Osteoblast (primary cell): ENCODE measurements at regions not wholly inside any gene's neighbourhood (a gene's known extent, or its start where the extent isn't known, plus 50 kb on each side); places are given as distances from the start of the nearest gene placed in this dataset.

Experiments
- DNase-seq: peaks from one replicate; pipeline ENCODE4 v3.0.0; 2011; ENCODE audit warnings: low spot score, mixed read lengths; ENCODE audit not compliant: insufficient read length; ENCODE audit errors: missing footprints
- H2AFZ ChIP-seq: 2 replicates; pipeline ENCODE4 v1.6.0; 2011; ENCODE audit warnings: mild to moderate bottlenecking, low read length
- H3K27ac ChIP-seq: 2 replicates; pipeline ENCODE4 v1.5.1; 2011; ENCODE audit warnings: mild to moderate bottlenecking, low read depth, low read length, moderate library complexity
- H3K27me3 ChIP-seq: 2 replicates; pipeline ENCODE4 v1.6.0; 2012; ENCODE audit warnings: mild to moderate bottlenecking, control low read depth, inconsistent platforms, low read length, moderate library complexity; ENCODE audit not compliant: insufficient read depth
- H3K36me3 ChIP-seq: 2 replicates; pipeline ENCODE4 v1.5.1; 2011; ENCODE audit warnings: mild to moderate bottlenecking, low read length, control low read depth, moderate library complexity; ENCODE audit not compliant: insufficient read depth
- H3K4me1 ChIP-seq: 2 replicates; pipeline ENCODE4 v1.5.1; 2011; ENCODE audit warnings: mild to moderate bottlenecking, low read length, control low read depth, moderate library complexity; ENCODE audit not compliant: insufficient read depth
- H3K4me2 ChIP-seq: 2 replicates; pipeline ENCODE4 v1.6.0; 2011; ENCODE audit warnings: mild to moderate bottlenecking, low read length; ENCODE audit not compliant: insufficient read depth
- H3K4me3 ChIP-seq: fragments of 200-600 bp; sonication (generic); 3 replicates; pipeline ENCODE4 v1.5.1; 2012; ENCODE audit warnings: mild to moderate bottlenecking, low read length, inconsistent platforms; ENCODE audit not compliant: insufficient read depth
- H3K79me2 ChIP-seq: 2 replicates; pipeline ENCODE4 v1.6.0; 2012; ENCODE audit warnings: mild to moderate bottlenecking, low read length, control low read depth, inconsistent platforms; ENCODE audit not compliant: insufficient read depth
- H3K9me3 ChIP-seq: 2 replicates; pipeline ENCODE4 v1.5.1; 2011; ENCODE audit warnings: low read depth, low read length, control low read depth
- H4K20me1 ChIP-seq: 2 replicates; pipeline ENCODE4 v1.6.0; 2012; ENCODE audit warnings: mild to moderate bottlenecking, low read length, control low read depth; ENCODE audit not compliant: insufficient read depth
- TF ChIP-seq, protein P1 (sequence below): IDR thresholded peaks from 2 replicates; pipeline ENCODE4 v1.5.1; 2011; ENCODE audit warnings: mild to moderate bottlenecking, low read depth, low read length, moderate library complexity; ENCODE audit errors: extremely low read depth

GRCh38 chrX:7779644-7780043 lies 63.3 kb upstream of the VCX start:
- no peaks in the 10 kb centered on the region for H3K79me2 ChIP-seq
- H2AFZ ChIP-seq, result no peak overlapping the region
- H4K20me1 ChIP-seq, result no peaks in the 10 kb centered on the region
- TF ChIP-seq, protein P1, sequence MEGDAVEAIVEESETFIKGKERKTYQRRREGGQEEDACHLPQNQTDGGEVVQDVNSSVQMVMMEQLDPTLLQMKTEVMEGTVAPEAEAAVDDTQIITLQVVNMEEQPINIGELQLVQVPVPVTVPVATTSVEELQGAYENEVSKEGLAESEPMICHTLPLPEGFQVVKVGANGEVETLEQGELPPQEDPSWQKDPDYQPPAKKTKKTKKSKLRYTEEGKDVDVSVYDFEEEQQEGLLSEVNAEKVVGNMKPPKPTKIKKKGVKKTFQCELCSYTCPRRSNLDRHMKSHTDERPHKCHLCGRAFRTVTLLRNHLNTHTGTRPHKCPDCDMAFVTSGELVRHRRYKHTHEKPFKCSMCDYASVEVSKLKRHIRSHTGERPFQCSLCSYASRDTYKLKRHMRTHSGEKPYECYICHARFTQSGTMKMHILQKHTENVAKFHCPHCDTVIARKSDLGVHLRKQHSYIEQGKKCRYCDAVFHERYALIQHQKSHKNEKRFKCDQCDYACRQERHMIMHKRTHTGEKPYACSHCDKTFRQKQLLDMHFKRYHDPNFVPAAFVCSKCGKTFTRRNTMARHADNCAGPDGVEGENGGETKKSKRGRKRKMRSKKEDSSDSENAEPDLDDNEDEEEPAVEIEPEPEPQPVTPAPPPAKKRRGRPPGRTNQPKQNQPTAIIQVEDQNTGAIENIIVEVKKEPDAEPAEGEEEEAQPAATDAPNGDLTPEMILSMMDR, result no peak
- H3K4me3 ChIP-seq, result no peak overlapping the region
- no peak for DNase-seq
- no peaks in the 10 kb centered on the region for H3K4me1 ChIP-seq
- no peaks in the 10 kb centered on the region for H3K36me3 ChIP-seq
- H3K9me3 ChIP-seq, result no peaks in the 10 kb centered on the region
- no peaks in the 10 kb centered on the region for H3K27me3 ChIP-seq
- H3K4me2 ChIP-seq, result no peak overlapping the region
- no peak overlapping the region for H3K27ac ChIP-seq

DNA sequence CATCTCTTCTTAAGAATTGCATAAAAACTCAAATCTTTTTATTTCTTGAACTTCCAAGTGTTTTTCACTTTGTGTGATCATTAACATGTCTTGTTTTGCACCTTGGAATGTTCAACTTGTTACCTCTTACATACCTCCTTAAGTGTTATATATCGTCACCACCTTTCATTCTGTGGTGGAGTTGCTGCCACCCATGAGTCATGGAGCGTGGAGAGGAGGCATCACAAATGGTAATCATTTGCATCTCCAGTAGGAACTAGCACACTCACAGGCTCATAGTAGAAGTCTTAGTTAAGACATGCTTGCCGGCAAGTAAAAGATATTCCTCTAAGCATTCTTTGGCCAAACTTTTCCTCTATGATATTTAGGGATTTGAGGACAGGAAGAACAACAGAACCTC lies 67.0 kb upstream of the VCX start:
- Histone ChIP-seq H3K4me3 (no peak overlapping the region), H3K36me3 (no peaks in the 10 kb centered on the region), H3K79me2 (no peaks in the 10 kb centered on the region), H3K27me3 (no peaks in the 10 kb centered on the region), H3K4me1 (no peaks in the 10 kb centered on the region), H4K20me1 (no peaks in the 10 kb centered on the region), H3K9me3 (no peaks in the 10 kb centered on the region), H3K27ac (no peak overlapping the region), H3K4me2 (no peak overlapping the region), H2AFZ (no peak overlapping the region)
- TF ChIP-seq, protein P1, result no peak
- DNase-seq, result no peak

DNA sequence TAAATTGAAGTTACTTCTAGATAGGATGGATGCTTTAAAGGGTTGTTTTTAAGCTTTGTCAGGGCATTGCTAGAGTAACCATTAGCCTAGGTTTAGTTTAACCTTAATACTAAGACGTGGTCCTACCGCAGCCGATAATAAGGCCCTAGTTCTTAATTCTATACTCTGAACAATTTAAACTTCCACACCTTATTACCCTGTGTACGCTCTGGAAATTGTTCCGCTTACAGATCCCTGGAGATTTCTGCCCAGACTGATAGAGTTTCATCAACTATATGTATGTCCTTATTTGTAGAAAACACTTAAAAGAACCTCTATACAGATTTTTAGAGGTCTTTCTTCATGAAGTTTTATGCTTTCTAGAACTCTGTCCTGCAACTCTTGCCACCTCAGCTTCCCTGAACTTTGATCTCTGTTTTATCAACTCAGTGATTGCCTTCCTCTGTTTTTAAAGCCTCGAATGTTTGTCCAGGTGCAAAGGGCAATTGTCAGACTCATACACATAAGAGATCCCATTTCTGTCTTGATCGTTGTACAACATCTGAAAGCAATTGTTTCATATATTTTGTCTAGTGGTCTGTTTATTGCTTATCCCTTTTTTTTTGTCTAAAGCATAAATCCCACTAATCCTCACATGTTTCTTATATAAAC lies 71.1 kb upstream of the VCX start:
- Histone ChIP-seq H3K79me2 (no peaks in the 10 kb centered on the region), H3K36me3 (no peaks in the 10 kb centered on the region), H2AFZ (no peak overlapping the region), H3K27me3 (no peaks in the 10 kb centered on the region), H3K4me1 (no peaks in the 10 kb centered on the region), H4K20me1 (no peaks in the 10 kb centered on the region), H3K4me2 (no peak overlapping the region), H3K9me3 (no peaks in the 10 kb centered on the region), H3K27ac (no peak overlapping the region), H3K4me3 (no peak overlapping the region)
- TF ChIP-seq, protein P1, result no peak
- no peak for DNase-seq

DNA sequence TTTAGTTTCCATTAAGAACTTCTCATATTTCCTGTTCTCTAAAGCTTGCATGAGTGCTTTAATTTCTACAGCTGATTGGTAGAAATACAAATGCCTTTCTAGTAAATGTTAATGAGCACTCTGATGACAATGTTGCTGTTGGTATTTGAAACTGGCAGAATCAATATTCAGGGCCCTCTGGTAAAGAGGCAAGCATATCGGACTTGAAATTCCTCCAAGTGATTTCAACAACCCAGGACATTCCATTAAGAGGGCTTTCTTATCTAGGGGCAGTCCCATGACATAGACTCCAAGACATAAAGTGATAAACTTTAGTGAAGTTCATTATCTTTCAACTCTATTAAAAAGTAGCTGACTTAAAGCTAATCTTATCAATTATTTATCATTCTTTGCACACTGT lies 83.1 kb upstream of the VCX start:
- no peak for DNase-seq
- Histone ChIP-seq H3K79me2 (no peaks in the 10 kb centered on the region), H4K20me1 (no peaks in the 10 kb centered on the region), H3K27ac (no peak overlapping the region), H2AFZ (no peak overlapping the region), H3K4me2 (no peak overlapping the region), H3K4me1 (no peaks in the 10 kb centered on the region), H3K27me3 (no peaks in the 10 kb centered on the region), H3K9me3 (peaks cover 4% of the 10 kb centered on the region), H3K4me3 (no peak overlapping the region), H3K36me3 (no peaks in the 10 kb centered on the region)
- TF ChIP-seq, protein P1, result no peak
